GM12878 (cell line): ENCODE measurements at regions not wholly inside any gene's neighbourhood (a gene's known extent, or its start where the extent isn't known, plus 50 kb on each side); places are given as distances from the start of the nearest gene placed in this dataset.

ENCODE experiments used
- CHD4 ChIP-seq: fragments of 200-600 bp; sonication (generic); IDR thresholded peaks from 2 replicates; pipeline ENCODE4 v1.6.1; 2016; ENCODE audit warnings: mild to moderate bottlenecking
- EZH2 ChIP-seq: IDR thresholded peaks from 2 replicates; pipeline ENCODE4 v1.6.1; 2012; ENCODE audit warnings: low read depth, mild to moderate bottlenecking, control low read depth, inconsistent platforms, low read length, borderline replicate concordance; ENCODE audit not compliant: control insufficient read depth
- POLR2A ChIP-seq: IDR thresholded peaks from 2 replicates; pipeline ENCODE4 v1.6.1; 2011; ENCODE audit warnings: low read depth, mild to moderate bottlenecking, low read length
- TF ChIP-seq, protein P1 (sequence below): IDR thresholded peaks from 2 replicates; pipeline ENCODE4 v1.6.1; 2012; ENCODE audit warnings: low read depth, low read length, improper control_type of control experiment

DNA sequence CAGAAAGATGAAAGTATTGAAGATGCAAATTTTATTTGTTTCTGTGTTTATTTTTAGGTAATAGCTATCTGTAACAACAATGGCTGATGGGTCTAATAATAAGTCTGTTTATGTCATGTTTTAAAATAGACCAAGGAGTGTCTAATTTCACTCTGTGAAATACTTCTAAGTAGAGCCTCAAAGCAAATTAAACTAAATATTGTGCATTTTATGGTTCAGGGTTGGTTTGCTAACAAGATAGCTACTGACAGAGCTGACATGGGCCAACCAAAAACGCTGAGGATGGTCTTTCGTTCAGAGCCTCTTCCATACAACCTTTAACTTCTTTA lies 437.6 kb upstream of the CTSO start:
- TF ChIP-seq EZH2 = no peak
- TF ChIP-seq POLR2A = no peak
- TF ChIP-seq CHD4 = no peak
- TF ChIP-seq, protein P1, sequence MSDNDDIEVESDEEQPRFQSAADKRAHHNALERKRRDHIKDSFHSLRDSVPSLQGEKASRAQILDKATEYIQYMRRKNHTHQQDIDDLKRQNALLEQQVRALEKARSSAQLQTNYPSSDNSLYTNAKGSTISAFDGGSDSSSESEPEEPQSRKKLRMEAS = no peak
